Prostate gland (tissue), 2 donors: ENCODE measurements at regions not wholly inside any gene's neighbourhood (a gene's known extent, or its start where the extent isn't known, plus 50 kb on each side); places are given as distances from the start of the nearest gene placed in this dataset.

Experiments used
- DNase-seq: peaks from one replicate; pipeline ENCODE4 v3.0.0-alpha.2; 2019; ENCODE audit warnings: low spot score
- H3K27ac ChIP-seq, 2 donors: fragments of 200-600 bp; sonication (generic); 2 replicates each; pipeline ENCODE4 v1.5.1; 2017 to 2019
- H3K27me3 ChIP-seq: fragments of 200-600 bp; sonication (generic); replicated peaks from 2 replicates; pipeline ENCODE4 v1.5.1; 2019; ENCODE audit not compliant: insufficient read depth
- H3K36me3 ChIP-seq, 2 donors: fragments of 200-600 bp; sonication (generic); 1 replicate in 1 of 2; 2 replicates in 1 of 2; pipeline versions ENCODE4 v1.5.1 to v1.8.1; 2017 to 2019
- H3K4me1 ChIP-seq: fragments of 200-600 bp; sonication (generic); replicated peaks from 2 replicates; pipeline ENCODE4 v1.5.1; 2019
- H3K4me3 ChIP-seq, 2 donors: fragments of 200-600 bp; sonication (generic); 2 replicates each; pipeline ENCODE4 v1.5.1; 2017 to 2019
- H3K9me3 ChIP-seq: fragments of 200-600 bp; sonication (generic); 2 replicates; pipeline ENCODE4 v1.5.1; 2017
- CTCF ChIP-seq, 4 experiments: fragments of 200-600 bp in 2 of 4; fragments of 450-650 bp in 2 of 4; sonication (generic) in 2 of 4; IDR thresholded peaks; 1 replicate in 3 of 4; 2 replicates in 1 of 4; pipeline ENCODE4 v1.5.1; 2016 to 2019; ENCODE audit warnings: antibody characterized with exemption in 4 of 4, mild to moderate bottlenecking in 2 of 4, moderate library complexity in 2 of 4
- POLR2A ChIP-seq: fragments of 450-650 bp; IDR thresholded peaks from one replicate; pipeline ENCODE4 v1.6.1; 2016; ENCODE audit warnings: antibody characterized with exemption, mild to moderate bottlenecking
- POLR2AphosphoS5 ChIP-seq: sonication (generic); formaldehyde crosslinking; IDR thresholded peaks from one replicate; pipeline ENCODE4 v1.6.1; 2017; ENCODE audit warnings: antibody characterized with exemption
- WGBS: methylation state at CpG from one replicate; pipeline ENCODE4 v1.1.5; 2018; 5-methylcytosine and 5-hydroxymethylcytosine counted together
- intact Hi-C: fragments of 100-400 bp; cut with DNase I; formaldehyde crosslinking; loops from one replicate; pipeline ENCODE4 v1.14.2; 2022

DNA sequence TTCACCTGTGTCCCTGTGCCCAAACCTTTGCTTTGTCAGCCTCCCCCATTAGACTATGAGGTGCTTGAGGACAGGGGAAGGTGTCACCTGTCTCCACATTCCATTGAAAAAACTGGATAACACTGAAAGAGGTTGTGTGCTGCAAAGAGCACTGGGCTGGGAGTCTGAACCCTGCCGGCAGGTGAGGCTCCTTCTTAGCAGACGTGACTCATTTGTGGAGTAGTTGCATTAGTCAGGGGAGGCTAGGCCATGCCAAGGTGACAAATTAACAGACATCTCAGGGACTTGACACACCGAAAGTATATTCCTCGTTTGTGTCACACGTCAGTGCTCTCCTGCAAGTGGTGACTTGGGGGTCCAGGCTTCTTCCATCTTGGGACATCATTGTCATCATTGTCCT lies 95.9 kb upstream of the STX18 start:
- Histone ChIP-seq H3K27me3 (no peaks in the 10 kb centered on the region), H3K4me3 (no peak overlapping the region), H3K9me3 (no peaks in the 10 kb centered on the region), H3K4me1 (no peaks in the 10 kb centered on the region), H3K27ac (no peak overlapping the region), H3K36me3 (no peaks in the 10 kb centered on the region)
- intact Hi-C loops, result no loop called here
- 88% methylated on average over 5 of the region's 5 CpGs for WGBS
- no peak for DNase-seq
- TF ChIP-seq POLR2AphosphoS5 (no peak), POLR2A (no peak), CTCF (IDR thresholded peaks at IDR 0.05) (no peak)

DNA sequence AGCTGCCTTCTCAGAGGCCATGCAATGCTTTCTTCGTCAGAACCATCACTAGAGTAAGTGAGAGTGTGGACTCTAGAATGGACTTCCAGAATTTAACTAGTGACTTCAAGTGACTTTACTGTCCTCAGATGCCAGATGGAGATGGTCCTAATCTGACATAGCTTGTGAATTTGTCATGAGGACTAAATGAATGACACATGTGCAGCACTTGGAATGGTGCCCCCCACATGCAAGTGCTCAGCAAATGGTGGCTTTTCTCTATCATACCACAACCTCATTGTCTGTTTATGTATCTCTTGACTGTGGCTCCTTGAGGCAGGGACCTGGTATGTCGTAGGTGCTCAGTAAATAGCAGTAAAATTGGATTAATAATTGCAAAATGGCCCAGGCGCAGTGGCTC lies 91.6 kb upstream of the STX18 start:
- TF ChIP-seq POLR2AphosphoS5 (no peak), POLR2A (no peak), CTCF (IDR thresholded peaks at IDR 0.05) (no peak)
- intact Hi-C loops, result no loop called here
- 97% methylated on average over 3 of the region's 3 CpGs for WGBS

DNA sequence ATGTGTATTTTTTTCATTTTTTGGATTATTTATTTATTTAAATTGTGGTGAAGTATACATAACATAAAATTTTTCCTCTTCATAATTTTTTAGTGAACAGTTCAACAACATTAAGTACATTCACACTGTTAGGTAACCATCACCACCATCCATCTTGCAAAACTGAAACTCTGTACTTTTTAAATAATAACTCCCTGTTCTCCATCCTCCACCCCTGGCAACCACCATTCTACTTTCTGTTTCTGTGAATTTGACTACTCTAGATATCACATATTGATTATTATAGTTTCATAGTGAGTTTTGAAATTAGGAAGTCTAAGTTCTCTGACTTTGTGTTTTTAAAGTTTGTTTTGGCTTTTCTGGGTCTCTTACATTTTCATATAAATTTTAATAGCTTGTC lies 89.3 kb upstream of the STX18 start:
- Histone ChIP-seq H3K4me3 (no peak overlapping the region), H3K36me3 (no peaks in the 10 kb centered on the region), H3K9me3 (no peaks in the 10 kb centered on the region), H3K27me3 (no peaks in the 10 kb centered on the region), H3K27ac (no peak overlapping the region), H3K4me1 (no peaks in the 10 kb centered on the region)
- TF ChIP-seq POLR2A (no peak), CTCF (IDR thresholded peaks at IDR 0.05) (no peak), POLR2AphosphoS5 (no peak)
- DNase-seq, result no peak
- intact Hi-C loops, result no loop called here

More for the DNA sequence above, 91.6 kb upstream of the STX18 start:
- Histone ChIP-seq H3K27me3 (no peaks in the 10 kb centered on the region), H3K4me1 (no peaks in the 10 kb centered on the region), H3K27ac (no peak overlapping the region), H3K36me3 (no peaks in the 10 kb centered on the region), H3K9me3 (no peaks in the 10 kb centered on the region), H3K4me3 (no peak overlapping the region)
- DNase-seq, result no peak

GRCh38 chr4:4627906-4628305 lies 86.1 kb upstream of the STX18 start:
- TF ChIP-seq CTCF (IDR thresholded peaks at IDR 0.05) (no peak), POLR2A (no peak), POLR2AphosphoS5 (no peak)
- Histone ChIP-seq H3K27ac (no peak overlapping the region), H3K4me1 (no peaks in the 10 kb centered on the region), H3K9me3 (no peaks in the 10 kb centered on the region), H3K4me3 (no peak overlapping the region), H3K27me3 (no peaks in the 10 kb centered on the region), H3K36me3 (no peaks in the 10 kb centered on the region)
- DNase-seq, result no peak
- intact Hi-C loops, result no loop called here
- 91% methylated on average over 2 of the region's 2 CpGs for WGBS

GRCh38 chr4:4627111-4627510 lies 85.3 kb upstream of the STX18 start:
- no peak overlapping the region for H3K27ac ChIP-seq
- DNase-seq, result no peak
- H3K27me3 ChIP-seq, result no peaks in the 10 kb centered on the region
- TF ChIP-seq POLR2AphosphoS5, result no peak
- TF ChIP-seq POLR2A, result no peak
- TF ChIP-seq CTCF (IDR thresholded peaks at IDR 0.05), result no peak
- H3K4me3 ChIP-seq, result no peak overlapping the region
- no peaks in the 10 kb centered on the region for H3K9me3 ChIP-seq
- intact Hi-C loops, result no loop called here
- no peaks in the 10 kb centered on the region for H3K36me3 ChIP-seq
- WGBS, result 60% methylated on average over 4 of the region's 4 CpGs
- H3K4me1 ChIP-seq, result no peaks in the 10 kb centered on the region
